AG09309 (cell line): ENCODE measurements at regions not wholly inside any gene's neighbourhood (a gene's known extent, or its start where the extent isn't known, plus 50 kb on each side); places are given as distances from the start of the nearest gene placed in this dataset.

ENCODE experiments used
- DNase-seq: peaks from one replicate; pipeline ENCODE4 v3.0.0-alpha.2; 2010; ENCODE audit warnings: low read depth
- H3K4me3 ChIP-seq: 2 replicates; pipeline ENCODE4 v1.5.1; 2011; ENCODE audit warnings: mild to moderate bottlenecking, low read depth, low read length, moderate library complexity; ENCODE audit not compliant: control insufficient read depth
- CTCF ChIP-seq: IDR thresholded peaks from 2 replicates; pipeline ENCODE4 v1.5.1; 2011; ENCODE audit warnings: mild to moderate bottlenecking, low read depth, low read length, inconsistent platforms; ENCODE audit not compliant: insufficient read depth, control insufficient read depth; ENCODE audit errors: missing control alignments

DNA sequence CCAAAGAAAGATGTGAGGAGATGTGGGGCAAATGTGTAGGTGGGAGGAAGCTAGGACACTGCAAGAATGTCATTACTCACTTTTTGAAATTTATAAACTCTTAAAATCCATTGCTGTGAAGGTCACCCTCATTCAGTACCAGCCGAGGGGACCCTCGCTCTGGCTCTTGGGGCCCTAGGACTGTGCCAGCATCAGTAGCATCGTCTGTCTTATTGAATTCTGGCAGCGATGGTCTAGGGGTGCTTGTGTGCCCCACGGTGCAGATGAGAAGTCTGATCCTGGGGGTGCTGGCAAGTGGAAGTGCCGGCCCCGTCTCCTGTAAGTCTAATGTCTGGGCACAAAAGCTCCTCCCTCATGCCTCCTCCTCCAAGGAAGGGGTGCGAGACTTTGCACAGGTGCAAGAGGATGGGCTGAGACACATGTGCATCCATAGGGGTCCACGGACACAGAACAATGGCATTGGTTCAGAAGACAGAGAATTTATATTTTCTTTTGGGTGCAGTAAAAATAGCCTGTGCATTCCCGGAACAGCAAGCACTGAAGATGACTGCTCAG is 266.7 kb upstream of the HDAC4 start:
- H3K4me3 ChIP-seq, result no peak overlapping the region
- no peak for TF ChIP-seq CTCF
- no peak for DNase-seq

- H3K4me3 ChIP-seq, result no peak overlapping the region
- TF ChIP-seq CTCF, result no peak
- DNase-seq, result no peak
These were observed 266.1 kb upstream of the HDAC4 start for GRCh38 chr2:239666855-239667376.

- H3K4me3 ChIP-seq, result no peak overlapping the region
- TF ChIP-seq CTCF, result no peak
- no peak for DNase-seq
These were observed 265.4 kb upstream of the HDAC4 start for GRCh38 chr2:239666053-239666854.

DNA sequence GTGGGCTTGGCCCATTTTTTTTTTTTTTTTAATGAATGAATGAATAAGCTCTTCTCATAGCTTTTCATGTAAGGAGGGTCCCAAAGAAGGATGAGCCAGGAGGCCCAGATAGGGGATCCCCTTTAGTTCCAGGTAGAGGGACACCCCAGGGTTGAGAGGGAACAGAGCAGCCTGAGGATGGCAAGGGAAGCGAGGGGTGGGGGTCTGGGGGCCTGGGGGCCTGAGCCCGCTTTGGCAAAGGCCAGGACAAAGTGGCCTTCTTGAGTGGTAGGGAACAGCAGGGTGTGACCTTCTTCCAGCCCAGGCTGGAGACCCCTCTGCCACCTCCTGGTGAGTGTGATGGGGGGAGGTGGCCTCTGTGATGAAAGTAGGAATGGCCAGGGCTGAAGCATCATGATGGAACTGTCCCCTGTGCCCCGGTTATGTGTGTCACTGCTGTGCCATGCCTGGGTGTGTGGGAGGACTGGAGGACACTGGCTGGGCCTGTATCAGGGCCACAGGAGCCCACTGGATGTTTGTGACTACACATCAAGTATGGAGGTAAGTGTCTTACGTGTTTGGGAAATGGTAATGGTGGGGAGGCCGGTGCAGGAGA is 263.5 kb upstream of the HDAC4 start:
- no peak for DNase-seq
- TF ChIP-seq CTCF, result no peak
- no peak overlapping the region for H3K4me3 ChIP-seq

GRCh38 chr2:239663364-239663924 is 262.6 kb upstream of the HDAC4 start:
- no peak overlapping the region for H3K4me3 ChIP-seq
- no peak for DNase-seq
- TF ChIP-seq CTCF, result no peak

DNA sequence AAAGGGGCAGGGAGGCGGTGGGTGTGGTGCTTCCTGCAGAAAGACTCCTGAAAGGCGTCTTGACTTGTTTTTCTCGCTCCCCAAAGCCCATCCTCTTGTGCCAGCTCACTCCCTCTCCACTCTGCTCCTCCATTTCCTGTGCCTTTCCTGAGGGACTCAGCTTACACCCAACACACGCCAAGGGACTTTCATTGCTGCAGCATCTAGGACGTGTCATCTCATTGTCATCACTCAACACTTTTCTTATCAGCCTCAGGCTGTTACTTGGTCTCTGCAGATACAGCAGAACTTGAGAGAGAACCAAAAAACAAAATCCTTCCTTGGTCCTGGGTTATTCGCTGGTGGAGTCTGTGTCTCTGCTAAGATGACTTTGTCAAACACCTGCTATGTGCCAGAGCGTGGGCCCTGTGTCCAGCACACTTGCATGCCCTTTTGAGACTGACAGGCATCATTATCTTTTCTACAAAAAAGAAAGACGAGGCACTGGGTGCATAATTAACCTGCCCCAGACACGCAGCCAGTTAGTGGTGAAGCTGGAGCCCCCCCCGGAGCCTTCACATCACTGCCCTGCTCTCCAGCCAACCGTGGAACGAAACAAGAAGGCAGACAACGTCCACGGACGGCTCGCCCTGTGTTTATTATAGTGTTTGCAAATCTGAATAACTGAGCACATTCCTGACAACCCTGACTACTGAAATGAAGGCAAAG is 261.7 kb upstream of the HDAC4 start:
- no peak for TF ChIP-seq CTCF
- no peak overlapping the region for H3K4me3 ChIP-seq
- no peak for DNase-seq
